Gastroesophageal sphincter (tissue), 4 donors: ENCODE measurements at regions not wholly inside any gene's neighbourhood (a gene's known extent, or its start where the extent isn't known, plus 50 kb on each side); places are given as distances from the start of the nearest gene placed in this dataset.

Experiments used
- ATAC-seq: fragments of 150-250 bp; one replicate; pipeline ENCODE4 v1.9.1; 2016; ENCODE audit warnings: mild to moderate bottlenecking, moderate library complexity
- H3K27ac ChIP-seq, 4 donors: fragments of 200-600 bp; sonication (generic) in 3 of 4; 1 replicate in 3 of 4; 2 replicates in 1 of 4; pipeline ENCODE4 v1.5.1; 2016 to 2019
- H3K27me3 ChIP-seq: fragments of 200-600 bp; sonication (generic); one replicate; pipeline ENCODE4 v1.5.1; 2019
- H3K36me3 ChIP-seq, 2 donors: fragments of 200-600 bp; sonication (generic); one replicate each; pipeline ENCODE4 v1.5.1; 2019; ENCODE audit warnings: control low read depth in 1 of 2
- H3K4me1 ChIP-seq, 3 donors: fragments of 200-600 bp; sonication (generic); 1 replicate in 2 of 3; 2 replicates in 1 of 3; pipeline ENCODE4 v1.5.1; 2016 to 2019; ENCODE audit warnings: control low read depth in 2 of 3
- H3K4me3 ChIP-seq, 2 donors: fragments of 200-600 bp; sonication (generic); one replicate each; pipeline ENCODE4 v1.5.1; 2019; ENCODE audit warnings: mild to moderate bottlenecking in 1 of 2, moderate library complexity in 1 of 2
- H3K9me3 ChIP-seq, 3 donors: fragments of 200-600 bp; sonication (generic); one replicate each; pipeline ENCODE4 v1.5.1; 2017 to 2019; ENCODE audit warnings: control low read depth in 2 of 3
- CTCF ChIP-seq, 4 experiments: fragments of 200-600 bp in 2 of 4; fragments of 450-650 bp in 2 of 4; sonication (generic) in 1 of 4; IDR thresholded peaks; one replicate each; pipeline ENCODE4 v1.5.1; 2017 to 2019; ENCODE audit warnings: antibody characterized with exemption in 4 of 4, mild to moderate bottlenecking in 2 of 4, moderate library complexity in 2 of 4
- EP300 ChIP-seq: sonication (generic); formaldehyde crosslinking; IDR thresholded peaks from one replicate; pipeline ENCODE4 v1.6.1; 2017; ENCODE audit warnings: antibody characterized with exemption, mild to moderate bottlenecking
- POLR2A ChIP-seq, 2 donors: fragments of 450-650 bp; IDR thresholded peaks; one replicate each; pipeline ENCODE4 v1.6.1; 2017; ENCODE audit warnings: antibody characterized with exemption in 2 of 2, mild to moderate bottlenecking in 2 of 2, moderate library complexity in 1 of 2
- POLR2AphosphoS5 ChIP-seq: sonication (generic); formaldehyde crosslinking; IDR thresholded peaks from one replicate; pipeline ENCODE4 v1.6.1; 2017; ENCODE audit warnings: antibody characterized with exemption
- whole genome bisulfite sequencing, 2 donors: methylation state at CpG; one replicate each; pipeline ENCODE4 v1.1.5; 2018; ENCODE audit warnings: low coverage in 1 of 2; 5-methylcytosine and 5-hydroxymethylcytosine counted together

GRCh38 chr18:60784161-60784560, 411.6 kb upstream of the MC4R start:
- no peaks in the 10 kb centered on the region for H3K36me3 ChIP-seq
- H3K9me3 ChIP-seq, result no peaks in the 10 kb centered on the region
- ATAC-seq, result no peak
- H3K4me1 ChIP-seq, result no peaks in the 10 kb centered on the region
- H3K4me3 ChIP-seq, result no peak overlapping the region
- TF ChIP-seq POLR2AphosphoS5, result no peak
- TF ChIP-seq CTCF (IDR thresholded peaks at IDR 0.05), result no peak
- TF ChIP-seq EP300, result no peak
- no peak for TF ChIP-seq POLR2A (IDR thresholded peaks at IDR 0.05)
- WGBS, 2 donors, result 71 to 83% methylated on average over 1 of the region's 1 CpG
- no peak overlapping the region for H3K27ac ChIP-seq
- H3K27me3 ChIP-seq, result no peaks in the 10 kb centered on the region

- no peaks in the 10 kb centered on the region for H3K4me1 ChIP-seq
- no peak overlapping the region for H3K4me3 ChIP-seq
- 45 to 74% methylated on average over 3 to 5 of the region's 5 CpGs for WGBS, 2 donors
- ATAC-seq, result no peak
- H3K36me3 ChIP-seq, result no peaks in the 10 kb centered on the region
- no peaks in the 10 kb centered on the region for H3K9me3 ChIP-seq
- no peak overlapping the region for H3K27ac ChIP-seq
- no peaks in the 10 kb centered on the region for H3K27me3 ChIP-seq
- TF ChIP-seq POLR2A (IDR thresholded peaks at IDR 0.05) (no peak), EP300 (no peak), CTCF (IDR thresholded peaks at IDR 0.05) (no peak), POLR2AphosphoS5 (no peak)
These were observed 422.2 kb upstream of the MC4R start for GRCh38 chr18:60794802-60795201.

- WGBS, 2 donors, result 19 to 63% methylated on average over 3 of the region's 3 CpGs
- H3K4me1 ChIP-seq, result no peaks in the 10 kb centered on the region
- TF ChIP-seq POLR2A (IDR thresholded peaks at IDR 0.05), result no peak
- no peak for TF ChIP-seq POLR2AphosphoS5
- no peak for TF ChIP-seq EP300
- TF ChIP-seq CTCF (IDR thresholded peaks at IDR 0.05), result no peak
- H3K36me3 ChIP-seq, result no peaks in the 10 kb centered on the region
- no peak overlapping the region for H3K4me3 ChIP-seq
- no peak for ATAC-seq
- peaks cover 0 to 5% (median 0%) of the 10 kb centered on the region in 3 donors for H3K9me3 ChIP-seq
- no peaks in the 10 kb centered on the region for H3K27me3 ChIP-seq
- H3K27ac ChIP-seq, result no peak overlapping the region
These were observed 431.8 kb upstream of the MC4R start for GRCh38 chr18:60804415-60804814.

DNA sequence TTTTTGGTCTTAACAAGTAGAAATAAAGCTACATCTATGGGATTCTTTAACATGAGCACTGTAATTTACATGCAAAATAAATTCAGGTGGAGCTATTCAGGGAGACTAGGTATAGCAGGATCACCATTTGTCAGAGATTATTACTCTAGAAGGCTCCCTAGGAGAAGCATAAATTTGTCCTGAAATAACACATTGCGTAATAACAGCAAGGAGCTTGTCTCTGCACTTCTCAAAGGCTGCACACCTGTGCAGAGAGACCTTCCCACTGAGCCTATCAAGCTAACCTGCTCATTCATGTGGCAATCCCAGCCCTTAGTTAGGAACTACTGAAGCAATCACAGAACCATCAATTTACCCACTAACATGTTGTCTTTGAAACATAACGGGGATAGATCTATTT, 437.4 kb upstream of the MC4R start:
- H3K4me1 ChIP-seq, result no peaks in the 10 kb centered on the region
- no peaks in the 10 kb centered on the region for H3K9me3 ChIP-seq
- H3K27me3 ChIP-seq, result no peaks in the 10 kb centered on the region
- 80 to 82% methylated on average over 2 of the region's 2 CpGs for WGBS, 2 donors
- H3K27ac ChIP-seq, result no peak overlapping the region
- no peaks in the 10 kb centered on the region for H3K36me3 ChIP-seq
- ATAC-seq, result no peak
- no peak for TF ChIP-seq EP300
- TF ChIP-seq POLR2AphosphoS5, result no peak
- no peak for TF ChIP-seq POLR2A (IDR thresholded peaks at IDR 0.05)
- TF ChIP-seq CTCF (IDR thresholded peaks at IDR 0.05), result no peak
- no peak overlapping the region for H3K4me3 ChIP-seq

DNA sequence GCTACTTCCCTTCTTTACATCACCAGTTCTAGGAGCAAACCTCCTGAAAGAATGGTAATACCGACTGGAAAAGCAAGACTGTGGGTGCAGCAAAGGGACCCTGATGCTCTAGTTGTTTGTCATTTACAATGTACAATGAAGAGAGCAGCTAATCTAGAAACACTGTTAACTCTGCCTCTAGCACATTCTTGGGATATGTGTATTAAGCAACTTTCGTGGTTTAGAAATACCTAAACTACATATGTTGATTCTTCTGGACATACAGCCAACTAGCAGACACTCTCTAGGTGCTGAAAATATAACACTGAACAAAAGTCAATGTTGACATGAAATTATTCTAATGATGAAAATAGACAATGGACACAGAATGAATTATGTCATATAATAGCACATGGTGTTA, 440.3 kb upstream of the MC4R start:
- no peak for ATAC-seq
- Histone ChIP-seq H3K4me1 (no peaks in the 10 kb centered on the region), H3K27me3 (no peaks in the 10 kb centered on the region), H3K9me3 (no peaks in the 10 kb centered on the region), H3K36me3 (no peaks in the 10 kb centered on the region), H3K4me3 (no peak overlapping the region), H3K27ac (no peak overlapping the region)
- WGBS, 2 donors, result 66 to 75% methylated on average over 2 of the region's 2 CpGs
- TF ChIP-seq POLR2AphosphoS5 (no peak), CTCF (IDR thresholded peaks at IDR 0.05) (no peak), EP300 (no peak), POLR2A (IDR thresholded peaks at IDR 0.05) (no peak)
